NCI-H748 (cell line): ENCODE measurements at regions not wholly inside any gene's neighbourhood (a gene's known extent, or its start where the extent isn't known, plus 50 kb on each side); places are given as distances from the start of the nearest gene placed in this dataset.
"Not testable (repeated sequence)": the region's sequence is repeated elsewhere in the genome, so short reads cannot be mapped to it uniquely, and the experiment has no call there.

Source experiments
- DNase-seq: peaks from one replicate; lab custom pipeline; 2025; ENCODE audit not compliant: unreplicated experiment; lab: John Stamatoyannopoulos, UW

DNA sequence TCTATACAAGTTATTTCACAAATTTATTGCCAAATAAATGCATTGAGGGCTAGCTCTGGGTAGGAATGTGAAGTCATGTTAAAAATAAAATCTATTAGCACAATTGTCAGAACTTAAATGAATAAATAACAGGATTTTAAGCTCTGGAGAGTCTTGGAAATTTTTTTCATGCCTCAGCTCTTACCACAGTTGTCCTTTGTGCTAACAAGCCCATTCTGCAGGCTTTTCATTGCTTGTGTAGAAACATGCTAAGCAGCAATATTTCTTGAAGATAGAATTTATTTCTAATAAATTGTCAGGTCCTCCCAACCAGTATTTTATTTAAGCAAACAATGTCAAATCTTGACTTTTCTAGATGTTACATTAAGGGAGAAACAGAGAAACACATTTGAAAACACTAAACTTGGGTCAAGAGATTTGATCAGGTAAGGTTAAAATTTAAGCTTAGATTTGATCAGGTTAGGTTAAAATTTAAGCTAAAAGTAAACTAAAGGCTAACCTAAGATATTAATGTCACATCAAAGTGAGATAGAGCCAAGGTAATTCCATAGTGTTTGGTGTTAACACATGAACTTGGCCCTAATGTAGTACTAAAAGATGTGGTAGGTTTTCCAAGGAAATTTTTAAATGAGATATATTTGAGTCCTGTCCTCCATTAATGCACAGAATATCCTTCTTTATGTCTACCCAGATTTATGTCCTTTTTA, 179.1 kb upstream of the IL1RAPL1 start:
- no peak for DNase-seq

GRCh38 chrX:28398342-28398741, 188.9 kb upstream of the IL1RAPL1 start:
- no peak for DNase-seq

DNA sequence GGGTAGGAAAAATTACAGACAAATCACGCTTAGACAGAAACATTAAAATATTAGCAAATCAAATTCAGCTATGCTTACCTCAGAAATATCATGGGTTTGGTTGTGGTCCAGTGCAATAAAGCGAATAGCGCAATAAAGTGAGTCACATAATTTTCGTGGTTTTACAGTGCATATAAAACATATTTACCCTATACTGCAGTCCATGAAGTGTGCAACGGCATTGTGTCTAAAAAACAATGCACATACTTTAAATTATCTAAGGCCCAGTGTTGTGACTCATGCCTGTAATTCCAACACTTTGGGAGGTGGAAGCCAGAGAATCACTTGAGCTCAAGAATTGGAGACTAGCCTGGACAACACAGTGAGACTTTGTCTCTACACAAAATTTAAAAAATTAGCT, 195.7 kb upstream of the IL1RAPL1 start:
- DNase-seq, result no peak

DNA sequence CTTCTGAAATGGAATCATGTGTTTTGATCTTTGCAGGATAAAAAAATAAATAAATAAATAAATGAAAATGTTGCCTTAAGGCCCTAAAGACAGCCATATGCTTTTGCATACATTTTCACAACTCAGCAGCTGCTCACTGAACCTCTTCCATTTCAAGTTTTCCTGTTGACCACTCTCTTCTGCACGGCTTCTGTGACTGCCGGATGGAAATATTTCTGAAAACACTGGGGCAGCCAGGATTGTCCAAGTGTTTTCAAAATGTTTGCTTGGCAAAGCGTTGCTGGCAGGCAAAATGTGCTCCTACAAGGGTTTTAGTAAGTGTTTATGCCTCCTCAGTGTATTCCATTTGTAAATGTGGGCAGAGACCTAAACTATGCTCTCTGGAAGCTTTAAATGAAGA, 208.1 kb upstream of the IL1RAPL1 start:
- DNase-seq, result no peak

DNA sequence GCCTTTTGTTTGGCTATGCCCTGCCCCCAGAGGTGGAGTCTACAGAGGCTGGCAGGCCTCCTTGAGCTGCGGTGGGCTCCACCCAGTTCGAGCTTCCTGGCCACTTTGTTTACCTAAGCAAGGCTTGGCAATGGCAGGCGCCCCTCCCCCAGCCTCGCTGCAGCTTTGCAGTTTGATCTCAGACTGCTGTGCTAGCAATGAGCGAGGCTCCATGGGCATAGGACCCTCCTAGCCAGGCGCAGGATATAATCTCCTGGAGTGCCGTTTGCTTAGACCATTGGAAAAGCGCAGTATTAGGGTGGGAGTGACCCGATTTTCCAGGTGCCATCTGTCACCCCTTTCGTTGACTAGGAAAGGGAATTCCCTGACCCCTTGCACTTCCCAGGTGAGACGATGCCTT, 219.6 kb upstream of the IL1RAPL1 start:
- not testable (repeated sequence) for DNase-seq

DNA sequence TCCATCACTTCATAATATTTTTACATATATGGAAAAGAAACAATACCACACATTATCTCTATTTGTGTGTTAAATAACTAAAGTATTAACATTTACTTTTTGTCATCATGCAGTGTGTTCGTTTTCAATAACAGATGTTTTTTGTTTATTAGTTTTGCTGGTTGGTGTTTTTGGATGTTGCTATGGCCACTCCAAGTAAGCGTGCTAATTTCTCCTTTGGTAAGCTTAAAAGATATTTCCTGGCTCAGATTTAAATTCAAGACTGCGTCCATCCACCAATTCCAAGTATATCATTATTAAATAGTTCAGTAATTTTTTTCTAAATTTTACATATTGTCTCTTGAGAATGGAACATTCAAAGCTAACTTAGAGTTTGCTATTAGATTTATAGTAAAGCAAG, 235.4 kb upstream of the IL1RAPL1 start:
- no peak for DNase-seq

DNA sequence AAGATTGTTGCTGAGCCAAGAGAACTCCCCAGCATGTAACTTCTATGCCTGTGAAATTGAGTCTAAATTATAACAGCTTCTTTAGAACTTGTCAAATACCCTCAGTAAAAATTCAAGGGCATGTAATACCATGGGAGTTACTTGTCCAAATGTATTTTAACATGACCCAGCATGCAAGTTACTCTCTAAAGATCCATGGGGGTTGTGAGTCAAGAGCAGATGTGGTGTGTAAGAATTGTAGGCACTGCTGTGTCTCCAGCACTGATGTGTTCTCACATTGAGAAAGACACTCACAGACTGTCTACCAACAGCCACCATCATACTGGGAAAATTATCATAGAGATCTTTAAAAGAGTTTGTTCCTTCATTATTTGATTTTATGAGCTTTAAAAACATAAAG, 237.4 kb upstream of the IL1RAPL1 start:
- no peak for DNase-seq

GRCh38 chrX:28347476-28347875, 239.8 kb upstream of the IL1RAPL1 start:
- DNase-seq, result no peak

- DNase-seq, result no peak
Observed at GRCh38 chrX:28329156-28329555, 258.1 kb upstream of the IL1RAPL1 start.

GRCh38 chrX:28324321-28324721, 262.9 kb upstream of the IL1RAPL1 start:
- no peak for DNase-seq

GRCh38 chrX:28321286-28321685, 266.0 kb upstream of the IL1RAPL1 start:
- no peak for DNase-seq

GRCh38 chrX:28312965-28313364, 274.3 kb upstream of the IL1RAPL1 start:
- no peak for DNase-seq

DNA sequence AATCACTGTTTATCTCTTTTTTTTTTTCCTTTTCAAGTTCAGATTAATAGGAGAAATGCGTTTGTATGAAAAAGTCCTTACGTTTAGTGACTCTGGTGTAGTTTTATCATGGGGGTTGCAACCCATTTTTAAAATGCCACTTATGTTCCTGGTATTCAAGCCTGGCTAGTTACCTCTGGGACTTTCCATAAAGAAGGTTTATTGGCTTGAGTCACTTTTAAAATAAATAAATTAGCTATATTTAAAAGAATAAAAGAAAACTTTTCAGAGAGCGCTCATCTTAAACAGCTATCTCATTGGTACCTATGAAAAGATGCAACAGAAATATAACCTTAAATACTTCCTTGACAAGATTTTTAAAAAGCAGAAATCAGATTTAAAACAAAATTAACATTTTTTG, 275.0 kb upstream of the IL1RAPL1 start:
- DNase-seq, result no peak

GRCh38 chrX:28311466-28311865, 275.8 kb upstream of the IL1RAPL1 start:
- no peak for DNase-seq

DNA sequence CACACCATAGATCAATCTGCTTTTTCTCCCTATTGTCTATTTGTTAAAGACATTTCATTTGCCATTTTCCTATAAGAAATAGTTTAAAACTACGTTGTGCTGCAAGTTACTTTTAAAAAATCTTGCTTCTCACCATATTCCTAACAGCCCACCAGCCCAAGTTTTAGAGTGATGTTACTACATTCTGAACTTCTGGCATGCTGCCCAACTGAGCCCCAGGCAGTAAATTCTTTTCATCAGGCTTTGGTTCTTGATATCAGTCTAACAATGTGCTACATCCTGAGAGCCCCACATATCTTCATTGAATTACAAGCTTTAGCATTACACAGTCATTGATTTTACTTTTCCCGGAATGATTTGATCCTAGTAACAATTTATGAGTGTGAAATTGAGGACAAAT, 283.8 kb upstream of the IL1RAPL1 start:
- no peak for DNase-seq

DNA sequence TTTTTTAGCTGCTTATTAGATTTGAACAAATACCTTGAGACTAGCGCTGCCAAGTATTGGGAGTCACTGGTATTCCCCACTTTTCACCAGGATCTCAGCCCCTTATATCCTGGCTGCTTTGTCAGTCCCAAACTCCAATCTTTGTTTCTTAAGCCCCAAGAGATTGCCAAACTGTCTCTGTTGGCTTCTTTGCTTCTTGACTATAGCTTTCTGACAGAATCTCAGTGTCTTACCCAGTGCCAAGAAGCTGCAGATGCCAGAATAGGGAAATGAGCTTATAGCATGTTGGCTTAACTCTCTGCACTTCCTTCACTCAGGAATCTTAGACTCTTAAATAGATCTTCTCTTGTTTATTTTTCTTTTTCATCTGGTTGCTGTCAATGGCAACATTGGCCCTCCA, 297.5 kb upstream of the DCAF8L1 start:
- no peak for DNase-seq

DNA sequence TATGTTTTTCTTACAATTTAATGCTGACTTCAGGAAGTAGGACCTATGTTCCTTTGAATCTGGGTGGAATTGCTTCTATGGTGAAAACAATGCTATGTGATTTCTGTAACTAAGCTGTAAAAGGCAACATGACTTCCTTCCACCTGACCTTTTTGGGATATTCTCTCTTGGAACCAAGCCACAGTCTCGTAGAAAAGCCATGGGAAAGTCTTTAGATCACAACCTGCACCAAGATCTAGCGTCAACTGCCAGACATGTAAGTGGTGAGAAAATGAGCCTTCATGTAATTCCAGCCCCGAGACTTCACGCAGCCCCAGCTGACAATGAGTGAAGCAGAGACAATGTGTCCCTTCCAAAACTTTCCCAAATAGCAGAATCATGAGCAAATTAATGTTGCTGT, 297.0 kb upstream of the DCAF8L1 start:
- DNase-seq, result no peak

DNA sequence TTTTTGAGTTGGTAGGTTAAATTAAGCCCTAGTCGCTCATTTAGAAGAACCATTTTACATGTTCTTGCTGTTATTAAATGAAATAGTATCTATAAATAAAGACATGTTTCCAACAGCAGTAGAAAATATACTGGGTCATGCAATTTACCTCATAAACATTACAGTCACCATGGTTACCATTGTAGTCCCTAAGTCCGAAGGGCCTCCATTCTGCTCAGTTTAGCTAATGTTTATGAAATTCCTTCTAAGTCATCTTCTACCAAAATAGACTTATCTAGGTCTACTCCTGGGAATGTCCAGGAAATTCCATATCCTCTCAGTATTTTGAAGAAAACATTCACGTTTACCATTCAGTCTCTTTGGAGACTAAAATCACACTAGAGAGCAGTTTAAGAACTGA, 292.5 kb upstream of the DCAF8L1 start:
- DNase-seq, result no peak

DNA sequence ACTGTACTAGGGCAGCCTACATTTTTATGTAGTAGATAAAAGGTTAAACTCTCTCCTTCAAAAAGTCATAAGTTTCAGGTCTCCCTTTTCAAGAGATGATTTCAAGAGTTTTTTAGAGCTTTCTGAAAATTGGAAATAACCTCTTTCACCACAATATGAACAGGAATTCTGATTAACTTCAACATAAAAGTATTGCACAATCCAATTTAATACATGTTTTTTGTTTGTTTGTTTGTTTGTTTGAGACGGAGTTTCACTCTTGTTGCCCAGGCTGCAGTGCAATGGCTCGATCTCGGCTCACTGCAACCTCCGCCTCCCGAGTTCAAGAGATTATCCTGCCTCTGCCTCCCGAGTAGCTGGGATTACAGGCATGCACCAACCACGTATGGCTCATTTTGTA, 265.4 kb upstream of the DCAF8L1 start:
- no peak for DNase-seq

- DNase-seq, result no peak
Observed at GRCh38 chrX:28229217-28229616, 248.0 kb upstream of the DCAF8L1 start.

DNA sequence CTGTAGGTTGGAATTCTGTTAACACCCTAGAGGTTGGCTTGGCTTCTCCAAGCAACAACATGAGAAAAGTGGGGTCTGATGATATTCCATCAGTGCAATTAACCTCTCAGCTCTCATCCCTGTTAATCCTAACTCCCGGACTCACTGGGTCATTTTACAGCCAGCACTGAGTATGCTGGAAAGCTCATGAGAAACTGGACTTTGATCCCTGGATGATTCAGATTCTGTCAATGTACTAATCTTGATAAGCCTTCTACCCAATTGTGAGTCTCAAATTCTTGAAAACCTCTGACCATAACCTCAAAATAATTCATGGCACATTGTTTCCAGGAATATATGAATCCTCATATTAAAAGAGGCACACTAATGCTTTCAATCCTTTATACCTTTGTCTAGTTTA, 244.3 kb upstream of the DCAF8L1 start:
- DNase-seq, result no peak

- DNase-seq, result no peak
Observed at GRCh38 chrX:28223991-28224390, 242.7 kb upstream of the DCAF8L1 start.

GRCh38 chrX:28223469-28223868, 242.2 kb upstream of the DCAF8L1 start:
- no peak for DNase-seq
